HAP-1 (cell line): ENCODE measurements at regions not wholly inside any gene's neighbourhood (a gene's known extent, or its start where the extent isn't known, plus 50 kb on each side); places are given as distances from the start of the nearest gene placed in this dataset.

Source experiments
- DNase-seq, 2 experiments: peaks; one replicate each; pipeline ENCODE4 v3.0.0-alpha.2; 2016 to 2020; ENCODE audit warnings: low spot score in 2 of 2
- H3K27me3 ChIP-seq: fragments of 250-450 bp; sonication (Bioruptor Pico); 2 replicates; pipeline ENCODE4 v1.5.1; 2020; ENCODE audit warnings: low read depth, mild to moderate bottlenecking, moderate library complexity
- H3K36me3 ChIP-seq: fragments of 250-450 bp; sonication (Bioruptor Pico); replicated peaks from 2 replicates; pipeline ENCODE4 v1.5.1; 2020; ENCODE audit warnings: mild to moderate bottlenecking
- H3K4me1 ChIP-seq: fragments of 250-450 bp; sonication (Bioruptor Pico); 2 replicates; pipeline ENCODE4 v1.5.1; 2020; ENCODE audit warnings: mild to moderate bottlenecking
- H3K4me3 ChIP-seq: fragments of 250-450 bp; sonication (Bioruptor Pico); 2 replicates; pipeline ENCODE4 v1.5.1; 2020; ENCODE audit warnings: mild to moderate bottlenecking, moderate library complexity
- H3K9me3 ChIP-seq: fragments of 250-450 bp; sonication (Bioruptor Pico); 2 replicates; pipeline ENCODE4 v1.5.1; 2020; ENCODE audit warnings: mild to moderate bottlenecking, moderate library complexity
- in situ Hi-C: fragments of 300-500 bp; cut with MboI; formaldehyde crosslinking; loops from 3 replicates; pipeline ENCODE4 v1.14.3; 2020; ENCODE audit warnings: low sequenced_read_pairs, inconsistent platforms, mixed read lengths

DNA sequence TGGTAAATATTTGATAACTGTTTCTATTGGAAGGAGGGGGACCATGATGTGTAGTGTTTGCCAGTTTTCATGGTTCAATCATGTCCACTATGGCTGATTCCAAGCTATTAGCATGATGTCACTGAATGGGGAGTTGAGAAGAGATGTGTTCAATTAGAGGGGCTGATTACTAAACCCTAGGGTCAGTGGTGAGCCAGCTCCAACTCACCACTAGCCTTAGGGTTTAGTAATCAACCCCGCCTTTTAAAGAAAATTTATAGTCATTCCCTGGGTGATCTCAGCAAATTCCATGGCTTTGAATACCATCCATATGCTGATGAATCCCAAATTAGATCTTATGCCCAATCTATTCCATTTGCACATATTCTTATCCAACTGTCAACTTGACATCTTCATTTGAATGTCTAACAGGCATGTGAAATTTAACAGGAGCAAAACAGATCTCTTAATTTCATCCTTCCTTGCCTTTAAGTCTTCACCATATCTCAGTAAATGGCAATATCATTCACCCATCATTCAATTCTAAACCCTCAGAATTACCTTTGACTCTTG is 98.8 kb downstream of the GCNT1 start:
- DNase-seq = peak in 1 of 2 experiments; percentile 14
- no peaks in the 10 kb centered on the region for H3K36me3 ChIP-seq
- peaks cover 15% of the 10 kb centered on the region for H3K4me1 ChIP-seq
- H3K27me3 ChIP-seq = no peaks in the 10 kb centered on the region
- no peaks in the 10 kb centered on the region for H3K9me3 ChIP-seq
- no peak overlapping the region for H3K4me3 ChIP-seq
- in situ Hi-C loops = no loop called here

DNA sequence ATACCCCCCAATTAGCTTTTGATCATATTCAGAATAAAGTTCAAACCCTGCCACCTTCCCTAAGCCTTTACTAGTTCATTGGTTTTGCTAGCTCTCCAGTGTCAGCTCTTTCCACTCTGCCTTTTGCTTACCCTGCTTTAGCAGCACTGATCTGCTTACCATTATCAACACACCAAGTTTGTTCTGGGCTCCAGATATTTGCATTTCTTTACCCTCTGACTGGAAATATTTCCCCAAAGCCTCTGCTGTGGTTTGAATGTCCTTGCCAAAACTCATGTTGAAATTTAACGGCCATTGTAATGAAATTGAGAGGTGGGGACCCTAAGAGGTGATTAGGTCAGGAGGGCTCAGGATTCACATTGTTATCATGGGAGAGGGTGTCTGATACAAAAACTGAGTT is 99.5 kb downstream of the GCNT1 start:
- no peaks in the 10 kb centered on the region for H3K27me3 ChIP-seq
- no peak for DNase-seq
- peaks cover 15% of the 10 kb centered on the region for H3K4me1 ChIP-seq
- H3K36me3 ChIP-seq = no peaks in the 10 kb centered on the region
- H3K9me3 ChIP-seq = no peaks in the 10 kb centered on the region
- in situ Hi-C loops = no loop called here
- no peak overlapping the region for H3K4me3 ChIP-seq

DNA sequence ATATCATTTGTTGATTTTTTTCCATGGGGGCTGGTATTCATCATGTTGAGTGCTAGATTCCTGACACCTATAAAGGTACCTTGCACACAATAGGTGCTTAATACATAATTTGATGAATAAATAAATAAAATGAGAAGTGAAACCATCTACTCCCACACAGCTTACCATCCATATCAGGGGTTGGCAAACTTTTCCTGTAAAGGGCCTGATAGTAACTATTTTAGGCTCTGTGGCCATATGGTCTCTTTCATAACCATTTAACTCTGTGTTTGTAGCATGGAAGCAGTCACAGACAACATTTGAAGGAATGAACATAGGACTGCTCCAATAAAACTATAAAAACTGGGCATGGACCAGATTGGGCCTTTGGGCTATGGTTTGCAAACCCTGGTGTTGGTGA is 100.3 kb downstream of the GCNT1 start:
- Histone ChIP-seq H3K4me1 (peaks cover 15% of the 10 kb centered on the region), H3K36me3 (no peaks in the 10 kb centered on the region), H3K9me3 (no peaks in the 10 kb centered on the region), H3K4me3 (no peak overlapping the region), H3K27me3 (no peaks in the 10 kb centered on the region)
- in situ Hi-C loops = no loop called here
- no peak for DNase-seq

DNA sequence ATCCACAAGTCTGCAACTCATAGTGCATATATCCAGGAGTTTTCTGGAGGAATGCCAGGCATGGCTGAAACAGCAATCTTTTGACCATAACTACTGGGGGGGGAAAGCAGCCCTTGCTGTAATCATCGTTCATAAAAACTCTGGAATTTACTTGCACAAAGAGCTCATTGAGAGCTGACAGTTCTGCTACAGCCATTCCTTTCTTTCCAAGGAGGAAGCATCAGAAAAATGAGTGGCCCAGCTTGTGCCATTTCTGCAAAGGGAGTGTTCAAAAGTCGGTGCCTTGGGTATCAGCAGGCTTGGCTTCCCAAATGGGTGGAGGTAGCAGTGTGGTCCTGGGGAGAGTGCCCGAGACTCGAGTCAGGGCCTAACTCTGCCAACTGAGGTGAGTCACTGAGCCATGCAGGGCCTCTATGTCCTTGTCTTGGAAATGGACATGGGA is 101.5 kb downstream of the GCNT1 start:
- no peaks in the 10 kb centered on the region for H3K27me3 ChIP-seq
- no peaks in the 10 kb centered on the region for H3K36me3 ChIP-seq
- DNase-seq = peak in 1 of 2 experiments; percentile 29

DNA sequence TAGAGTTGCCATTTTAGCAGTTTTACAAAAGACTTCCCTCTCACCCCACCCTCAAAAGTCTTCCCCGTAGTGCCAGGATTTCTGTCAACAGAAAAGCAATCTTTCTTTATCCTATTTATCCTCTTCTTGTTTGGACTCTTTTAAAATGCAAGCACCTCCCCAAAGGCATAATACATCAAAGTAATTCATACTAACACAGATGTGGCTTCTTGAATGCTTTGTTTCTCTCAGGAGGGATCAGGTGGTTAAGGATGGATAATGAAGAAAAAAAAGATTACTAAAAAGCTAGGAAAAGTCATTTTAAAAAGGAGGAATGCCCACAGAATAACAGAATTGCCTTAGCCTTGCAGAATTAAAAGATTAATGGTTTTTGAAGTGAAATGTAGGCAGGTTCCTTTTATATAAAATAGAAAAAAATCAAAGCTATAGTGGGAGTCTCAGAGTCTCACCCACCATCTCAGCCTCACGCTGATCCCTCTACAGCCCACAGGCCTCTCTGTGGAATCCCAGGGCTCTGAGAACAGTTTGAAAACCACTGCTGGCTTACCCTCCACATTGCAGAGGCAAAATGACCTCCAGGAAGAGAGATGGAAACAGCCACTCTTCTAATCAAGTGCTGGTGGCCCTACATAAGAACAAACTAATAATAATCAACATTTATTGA is 102.2 kb downstream of the GCNT1 start:
- in situ Hi-C loops = no loop called here
- Histone ChIP-seq H3K4me3 (no peak overlapping the region), H3K27me3 (no peaks in the 10 kb centered on the region), H3K36me3 (no peaks in the 10 kb centered on the region), H3K4me1 (peaks cover 15% of the 10 kb centered on the region), H3K9me3 (no peaks in the 10 kb centered on the region)
- DNase-seq = peak in 1 of 2 experiments; percentile 16

More for the DNA sequence above, 101.5 kb downstream of the GCNT1 start:
- in situ Hi-C loops = no loop called here
- no peaks in the 10 kb centered on the region for H3K9me3 ChIP-seq
- H3K4me1 ChIP-seq = peaks cover 15% of the 10 kb centered on the region
- H3K4me3 ChIP-seq = no peak overlapping the region
